ENCODE measurements at regions not wholly inside any gene's neighbourhood (a gene's known extent, or its start where the extent isn't known, plus 50 kb on each side); places are given as distances from the start of the nearest gene placed in this dataset.

DNA sequence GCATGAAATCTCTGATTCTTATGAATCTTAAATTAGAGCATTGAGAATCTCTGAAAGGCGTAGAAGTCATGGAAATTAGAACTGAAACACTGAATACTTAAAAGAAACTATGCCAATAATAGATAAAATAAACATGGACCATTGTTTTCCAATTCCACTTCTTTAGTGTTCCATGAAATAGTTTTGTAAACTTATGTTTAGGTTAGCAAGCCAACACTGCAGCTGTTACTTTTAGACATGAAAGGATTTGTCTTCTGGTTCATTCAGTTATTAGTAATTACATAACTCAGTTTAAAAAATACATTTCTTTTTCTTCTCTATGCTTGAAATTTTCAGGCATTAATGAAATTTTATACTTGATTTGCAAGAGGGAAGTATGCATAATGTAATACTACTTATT is 733.4 kb upstream of the NUDT12 start:
- TF ChIP-seq TAF1 (IDR thresholded peaks at IDR 0.05; ENCODE audit: low read depth) (no peak), TCF12 (IDR thresholded peaks at IDR 0.05; ENCODE audit: low read depth) (no peak), NFIC (IDR thresholded peaks at IDR 0.05) (no peak), YY1 (IDR thresholded peaks at IDR 0.05; ENCODE audit: low read depth) (no peak), TEAD4 (IDR thresholded peaks at IDR 0.05) (no peak), EP300 (IDR thresholded peaks at IDR 0.05; ENCODE audit: borderline replicate concordance) (no peak), FOXM1 (IDR thresholded peaks at IDR 0.05; ENCODE audit: borderline replicate concordance, low read depth) (no peak), CEBPB (IDR thresholded peaks at IDR 0.05) (no peak), ZBTB7A (IDR thresholded peaks at IDR 0.05; ENCODE audit: low read depth) (no peak), CREB1 (IDR thresholded peaks at IDR 0.05; ENCODE audit: low read depth) (no peak)
- TF ChIP-seq, protein P1, sequence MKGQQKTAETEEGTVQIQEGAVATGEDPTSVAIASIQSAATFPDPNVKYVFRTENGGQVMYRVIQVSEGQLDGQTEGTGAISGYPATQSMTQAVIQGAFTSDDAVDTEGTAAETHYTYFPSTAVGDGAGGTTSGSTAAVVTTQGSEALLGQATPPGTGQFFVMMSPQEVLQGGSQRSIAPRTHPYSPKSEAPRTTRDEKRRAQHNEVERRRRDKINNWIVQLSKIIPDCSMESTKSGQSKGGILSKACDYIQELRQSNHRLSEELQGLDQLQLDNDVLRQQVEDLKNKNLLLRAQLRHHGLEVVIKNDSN (IDR thresholded peaks at IDR 0.05), result no peak
- TF ChIP-seq, protein P2, sequence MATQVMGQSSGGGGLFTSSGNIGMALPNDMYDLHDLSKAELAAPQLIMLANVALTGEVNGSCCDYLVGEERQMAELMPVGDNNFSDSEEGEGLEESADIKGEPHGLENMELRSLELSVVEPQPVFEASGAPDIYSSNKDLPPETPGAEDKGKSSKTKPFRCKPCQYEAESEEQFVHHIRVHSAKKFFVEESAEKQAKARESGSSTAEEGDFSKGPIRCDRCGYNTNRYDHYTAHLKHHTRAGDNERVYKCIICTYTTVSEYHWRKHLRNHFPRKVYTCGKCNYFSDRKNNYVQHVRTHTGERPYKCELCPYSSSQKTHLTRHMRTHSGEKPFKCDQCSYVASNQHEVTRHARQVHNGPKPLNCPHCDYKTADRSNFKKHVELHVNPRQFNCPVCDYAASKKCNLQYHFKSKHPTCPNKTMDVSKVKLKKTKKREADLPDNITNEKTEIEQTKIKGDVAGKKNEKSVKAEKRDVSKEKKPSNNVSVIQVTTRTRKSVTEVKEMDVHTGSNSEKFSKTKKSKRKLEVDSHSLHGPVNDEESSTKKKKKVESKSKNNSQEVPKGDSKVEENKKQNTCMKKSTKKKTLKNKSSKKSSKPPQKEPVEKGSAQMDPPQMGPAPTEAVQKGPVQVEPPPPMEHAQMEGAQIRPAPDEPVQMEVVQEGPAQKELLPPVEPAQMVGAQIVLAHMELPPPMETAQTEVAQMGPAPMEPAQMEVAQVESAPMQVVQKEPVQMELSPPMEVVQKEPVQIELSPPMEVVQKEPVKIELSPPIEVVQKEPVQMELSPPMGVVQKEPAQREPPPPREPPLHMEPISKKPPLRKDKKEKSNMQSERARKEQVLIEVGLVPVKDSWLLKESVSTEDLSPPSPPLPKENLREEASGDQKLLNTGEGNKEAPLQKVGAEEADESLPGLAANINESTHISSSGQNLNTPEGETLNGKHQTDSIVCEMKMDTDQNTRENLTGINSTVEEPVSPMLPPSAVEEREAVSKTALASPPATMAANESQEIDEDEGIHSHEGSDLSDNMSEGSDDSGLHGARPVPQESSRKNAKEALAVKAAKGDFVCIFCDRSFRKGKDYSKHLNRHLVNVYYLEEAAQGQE (IDR thresholded peaks at IDR 0.05; ENCODE audit: low read depth), result no peak

DNA sequence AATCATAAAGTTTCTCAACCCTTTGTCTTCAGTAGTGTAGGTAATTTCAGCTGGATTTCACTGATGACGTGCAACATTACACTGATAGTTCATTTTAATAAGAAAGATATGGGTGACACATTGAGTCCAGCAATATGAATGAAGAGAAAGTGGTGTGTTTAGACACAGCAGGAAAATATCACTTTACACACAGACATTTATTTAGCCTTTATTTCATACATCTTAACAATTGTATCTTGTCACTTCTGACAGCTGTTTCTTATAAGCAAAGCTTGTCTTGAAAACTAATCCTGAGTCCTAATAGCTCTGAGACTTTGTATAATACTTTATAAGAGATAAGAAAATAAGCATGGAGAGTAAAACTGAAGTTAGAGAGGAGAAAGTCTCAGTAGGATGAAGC is 720.5 kb upstream of the NUDT12 start:
- TF ChIP-seq RAD21 (IDR thresholded peaks at IDR 0.05; ENCODE audit: low read depth) (no peak), EP300 (IDR thresholded peaks at IDR 0.05; ENCODE audit: borderline replicate concordance) (no peak), CEBPB (IDR thresholded peaks at IDR 0.05) (no peak), ZBTB7A (IDR thresholded peaks at IDR 0.05; ENCODE audit: low read depth) (no peak), CREB1 (IDR thresholded peaks at IDR 0.05; ENCODE audit: low read depth) (no peak), NFIC (IDR thresholded peaks at IDR 0.05) (no peak), EGR1 (IDR thresholded peaks at IDR 0.05) (no peak), TEAD4 (IDR thresholded peaks at IDR 0.05) (no peak), TAF1 (IDR thresholded peaks at IDR 0.05; ENCODE audit: low read depth) (no peak), TCF12 (IDR thresholded peaks at IDR 0.05; ENCODE audit: low read depth) (no peak)
- TF ChIP-seq, protein P1 (IDR thresholded peaks at IDR 0.05), result no peak
- TF ChIP-seq, protein P3, sequence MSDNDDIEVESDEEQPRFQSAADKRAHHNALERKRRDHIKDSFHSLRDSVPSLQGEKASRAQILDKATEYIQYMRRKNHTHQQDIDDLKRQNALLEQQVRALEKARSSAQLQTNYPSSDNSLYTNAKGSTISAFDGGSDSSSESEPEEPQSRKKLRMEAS (IDR thresholded peaks at IDR 0.05), result no peak
- TF ChIP-seq, protein P2 (IDR thresholded peaks at IDR 0.05; ENCODE audit: low read depth), result no peak

DNA sequence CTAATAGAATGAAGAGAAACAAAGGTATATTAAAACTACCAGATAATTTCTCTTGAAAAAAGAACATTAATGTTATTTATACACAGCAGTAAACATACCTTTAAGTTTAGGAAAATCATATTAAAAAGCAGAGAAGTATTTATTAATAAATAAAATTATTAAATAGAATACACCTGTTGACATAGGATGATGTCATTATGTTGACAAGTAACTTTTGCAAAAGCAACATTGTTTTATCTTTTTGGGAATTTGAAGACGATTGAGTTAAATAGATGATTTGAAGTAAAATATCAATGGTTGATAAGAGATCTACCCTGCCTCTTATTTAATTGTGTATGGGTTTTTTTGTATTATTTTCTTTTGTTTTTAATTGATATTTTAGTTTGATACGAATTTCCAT is 711.1 kb upstream of the NUDT12 start:
- TF ChIP-seq TCF12 (IDR thresholded peaks at IDR 0.05; ENCODE audit: low read depth) (no peak), EP300 (IDR thresholded peaks at IDR 0.05; ENCODE audit: borderline replicate concordance) (no peak), TAF1 (IDR thresholded peaks at IDR 0.05; ENCODE audit: low read depth) (no peak), RAD21 (IDR thresholded peaks at IDR 0.05; ENCODE audit: low read depth) (no peak), YY1 (IDR thresholded peaks at IDR 0.05; ENCODE audit: low read depth) (no peak), TEAD4 (IDR thresholded peaks at IDR 0.05) (no peak), ZBTB7A (IDR thresholded peaks at IDR 0.05; ENCODE audit: low read depth) (no peak), CEBPB (IDR thresholded peaks at IDR 0.05) (no peak), EGR1 (IDR thresholded peaks at IDR 0.05) (no peak), FOXM1 (IDR thresholded peaks at IDR 0.05; ENCODE audit: borderline replicate concordance, low read depth) (no peak), NFIC (IDR thresholded peaks at IDR 0.05) (no peak)
- TF ChIP-seq, protein P2 (IDR thresholded peaks at IDR 0.05; ENCODE audit: low read depth), result no peak
- TF ChIP-seq, protein P3 (IDR thresholded peaks at IDR 0.05), result no peak
- TF ChIP-seq, protein P1 (IDR thresholded peaks at IDR 0.05), result no peak

DNA sequence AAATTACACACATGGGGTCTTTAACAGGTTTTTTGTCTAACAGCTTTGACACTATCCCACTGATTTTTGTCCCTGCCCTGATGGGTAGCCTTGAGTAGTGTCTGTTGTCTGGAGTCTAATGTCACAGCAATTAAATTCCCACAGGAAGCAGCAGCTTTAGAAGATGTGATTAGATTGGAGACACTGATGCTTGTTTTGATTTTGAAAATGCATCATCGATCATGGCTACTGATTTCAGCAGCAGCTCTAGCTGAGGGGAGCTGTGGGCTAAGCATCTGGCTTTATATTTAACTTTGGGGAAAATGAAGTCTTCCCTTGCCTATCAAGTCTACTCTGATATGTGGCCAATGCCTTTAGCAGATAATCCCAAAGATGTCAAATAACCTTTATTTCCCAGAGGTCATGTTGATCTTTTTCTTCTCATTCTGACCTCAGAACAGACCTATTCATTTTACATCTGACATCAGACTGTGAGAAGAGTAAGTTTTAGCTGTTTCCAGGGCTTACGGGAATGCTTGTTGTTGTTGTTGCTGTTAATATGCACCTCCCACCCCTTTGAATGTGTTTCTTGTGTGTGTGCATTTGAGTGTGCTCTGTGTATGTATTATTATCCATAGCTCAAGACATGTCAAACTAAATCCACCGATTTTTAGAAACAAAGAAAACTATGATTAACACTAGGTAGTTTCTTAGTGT is 704.9 kb upstream of the NUDT12 start:
- TF ChIP-seq CREB1 (IDR thresholded peaks at IDR 0.05; ENCODE audit: low read depth), result no peak
- TF ChIP-seq EP300 (IDR thresholded peaks at IDR 0.05; ENCODE audit: borderline replicate concordance), result no peak
- no peak for TF ChIP-seq TEAD4 (IDR thresholded peaks at IDR 0.05)
- TF ChIP-seq YY1 (IDR thresholded peaks at IDR 0.05; ENCODE audit: low read depth), result no peak
- no peak for TF ChIP-seq EGR1 (IDR thresholded peaks at IDR 0.05)
- TF ChIP-seq, protein P2 (IDR thresholded peaks at IDR 0.05; ENCODE audit: low read depth), result no peak
- no peak for TF ChIP-seq FOXM1 (IDR thresholded peaks at IDR 0.05; ENCODE audit: borderline replicate concordance, low read depth)
- TF ChIP-seq, protein P3 (IDR thresholded peaks at IDR 0.05), result no peak
- TF ChIP-seq TCF12 (IDR thresholded peaks at IDR 0.05; ENCODE audit: low read depth), result no peak
- TF ChIP-seq, protein P1 (IDR thresholded peaks at IDR 0.05), result no peak
- no peak for TF ChIP-seq TAF1 (IDR thresholded peaks at IDR 0.05; ENCODE audit: low read depth)
- TF ChIP-seq NFIC (IDR thresholded peaks at IDR 0.05), result no peak
- no peak for TF ChIP-seq CEBPB (IDR thresholded peaks at IDR 0.05)
- no peak for TF ChIP-seq ZBTB7A (IDR thresholded peaks at IDR 0.05; ENCODE audit: low read depth)
- no peak for TF ChIP-seq RAD21 (IDR thresholded peaks at IDR 0.05; ENCODE audit: low read depth)
